ENCODE measurements at regions not wholly inside any gene's neighbourhood (a gene's known extent, or its start where the extent isn't known, plus 50 kb on each side); places are given as distances from the start of the nearest gene placed in this dataset.

GRCh38 chr11:24289301-24289700 is 207.6 kb upstream of the LUZP2 start:
- no peak for DNase-seq
- Histone ChIP-seq H3K27me3 (no peaks in the 10 kb centered on the region), H3K36me3 (no peaks in the 10 kb centered on the region), H3K9me3 (no peaks in the 10 kb centered on the region), H3K4me3 (no peak overlapping the region)

GRCh38 chr11:24293964-24294363 is 202.9 kb upstream of the LUZP2 start:
- H3K9me3 ChIP-seq = no peaks in the 10 kb centered on the region
- no peaks in the 10 kb centered on the region for H3K36me3 ChIP-seq
- H3K4me3 ChIP-seq = no peak overlapping the region
- H3K27me3 ChIP-seq = no peaks in the 10 kb centered on the region
- no peak for DNase-seq

GRCh38 chr11:24295360-24295759 is 201.5 kb upstream of the LUZP2 start:
- Histone ChIP-seq H3K36me3 (no peaks in the 10 kb centered on the region), H3K27me3 (no peaks in the 10 kb centered on the region)
- no peak for DNase-seq

GRCh38 chr11:24297461-24297860 is 199.4 kb upstream of the LUZP2 start:
- Histone ChIP-seq H3K36me3 (no peaks in the 10 kb centered on the region), H3K4me3 (no peak overlapping the region), H3K27me3 (no peaks in the 10 kb centered on the region), H3K9me3 (no peaks in the 10 kb centered on the region)
- no peak for DNase-seq

More at GRCh38 chr11:24295360-24295759, 201.5 kb upstream of the LUZP2 start:
- H3K4me3 ChIP-seq = no peak overlapping the region
- H3K9me3 ChIP-seq = no peaks in the 10 kb centered on the region

GRCh38 chr11:24298146-24298545 is 198.7 kb upstream of the LUZP2 start:
- Histone ChIP-seq H3K27me3 (no peaks in the 10 kb centered on the region), H3K36me3 (no peaks in the 10 kb centered on the region), H3K4me3 (no peak overlapping the region), H3K9me3 (no peaks in the 10 kb centered on the region)
- no peak for DNase-seq

- Histone ChIP-seq H3K36me3 (no peaks in the 10 kb centered on the region), H3K4me3 (no peak overlapping the region), H3K27me3 (no peaks in the 10 kb centered on the region), H3K9me3 (no peaks in the 10 kb centered on the region)
- no peak for DNase-seq
Measured at GRCh38 chr11:24311974-24312373, 184.9 kb upstream of the LUZP2 start.

- DNase-seq = no peak
- Histone ChIP-seq H3K4me3 (no peak overlapping the region), H3K9me3 (no peaks in the 10 kb centered on the region), H3K27me3 (no peaks in the 10 kb centered on the region), H3K36me3 (no peaks in the 10 kb centered on the region)
Measured at GRCh38 chr11:24312464-24313238, 184.2 kb upstream of the LUZP2 start.

- H3K27me3 ChIP-seq = no peaks in the 10 kb centered on the region
- DNase-seq = no peak
- H3K9me3 ChIP-seq = no peaks in the 10 kb centered on the region
- no peak overlapping the region for H3K4me3 ChIP-seq
- no peaks in the 10 kb centered on the region for H3K36me3 ChIP-seq
Measured at GRCh38 chr11:24321229-24321628, 175.6 kb upstream of the LUZP2 start.

GRCh38 chr11:24324211-24324610 is 172.6 kb upstream of the LUZP2 start:
- H3K4me3 ChIP-seq = no peak overlapping the region
- no peak for DNase-seq
- no peaks in the 10 kb centered on the region for H3K9me3 ChIP-seq
- no peaks in the 10 kb centered on the region for H3K36me3 ChIP-seq
- no peaks in the 10 kb centered on the region for H3K27me3 ChIP-seq

GRCh38 chr11:24344222-24344621 is 152.6 kb upstream of the LUZP2 start:
- no peak overlapping the region for H3K4me3 ChIP-seq
- no peaks in the 10 kb centered on the region for H3K9me3 ChIP-seq
- H3K36me3 ChIP-seq = no peaks in the 10 kb centered on the region
- no peaks in the 10 kb centered on the region for H3K27me3 ChIP-seq
- no peak for DNase-seq

- Histone ChIP-seq H3K36me3 (no peaks in the 10 kb centered on the region), H3K27me3 (no peaks in the 10 kb centered on the region), H3K4me3 (no peak overlapping the region), H3K9me3 (no peaks in the 10 kb centered on the region)
- DNase-seq = no peak
Measured at GRCh38 chr11:24348908-24349307, 147.9 kb upstream of the LUZP2 start.

- DNase-seq = no peak
- Histone ChIP-seq H3K9me3 (no peaks in the 10 kb centered on the region), H3K4me3 (no peak overlapping the region), H3K27me3 (no peaks in the 10 kb centered on the region), H3K36me3 (no peaks in the 10 kb centered on the region)
Measured at GRCh38 chr11:24351179-24351578, 145.7 kb upstream of the LUZP2 start.

GRCh38 chr11:24356501-24356900 is 140.4 kb upstream of the LUZP2 start:
- Histone ChIP-seq H3K4me3 (no peak overlapping the region), H3K9me3 (no peaks in the 10 kb centered on the region), H3K36me3 (no peaks in the 10 kb centered on the region), H3K27me3 (no peaks in the 10 kb centered on the region)
- no peak for DNase-seq

- no peak for DNase-seq
- Histone ChIP-seq H3K27me3 (no peaks in the 10 kb centered on the region), H3K9me3 (no peaks in the 10 kb centered on the region), H3K4me3 (no peak overlapping the region), H3K36me3 (no peaks in the 10 kb centered on the region)
Measured at GRCh38 chr11:24357620-24358410, 139.0 kb upstream of the LUZP2 start.

GRCh38 chr11:24372491-24372890 is 124.4 kb upstream of the LUZP2 start:
- Histone ChIP-seq H3K4me3 (no peak overlapping the region), H3K36me3 (no peaks in the 10 kb centered on the region), H3K9me3 (no peaks in the 10 kb centered on the region), H3K27me3 (no peaks in the 10 kb centered on the region)
- no peak for DNase-seq

GRCh38 chr11:24373516-24373915 is 123.3 kb upstream of the LUZP2 start:
- Histone ChIP-seq H3K36me3 (no peaks in the 10 kb centered on the region), H3K27me3 (no peaks in the 10 kb centered on the region)
- no peak for DNase-seq

GRCh38 chr11:24375351-24375750 is 121.5 kb upstream of the LUZP2 start:
- no peak for DNase-seq
- Histone ChIP-seq H3K4me3 (no peak overlapping the region), H3K36me3 (no peaks in the 10 kb centered on the region), H3K27me3 (no peaks in the 10 kb centered on the region), H3K9me3 (no peaks in the 10 kb centered on the region)

More at GRCh38 chr11:24373516-24373915, 123.3 kb upstream of the LUZP2 start:
- no peak overlapping the region for H3K4me3 ChIP-seq
- H3K9me3 ChIP-seq = no peaks in the 10 kb centered on the region

GRCh38 chr11:24375931-24376330 is 120.9 kb upstream of the LUZP2 start:
- no peak overlapping the region for H3K4me3 ChIP-seq
- H3K9me3 ChIP-seq = no peaks in the 10 kb centered on the region
- no peak for DNase-seq
- H3K36me3 ChIP-seq = no peaks in the 10 kb centered on the region
- H3K27me3 ChIP-seq = no peaks in the 10 kb centered on the region
